ENCODE measurements at regions not wholly inside any gene's neighbourhood (a gene's known extent, or its start where the extent isn't known, plus 50 kb on each side); places are given as distances from the start of the nearest gene placed in this dataset.

GRCh38 chr16:6678586-6678985 is 654.1 kb upstream of the RBFOX1 start:
- TF ChIP-seq, protein P1, sequence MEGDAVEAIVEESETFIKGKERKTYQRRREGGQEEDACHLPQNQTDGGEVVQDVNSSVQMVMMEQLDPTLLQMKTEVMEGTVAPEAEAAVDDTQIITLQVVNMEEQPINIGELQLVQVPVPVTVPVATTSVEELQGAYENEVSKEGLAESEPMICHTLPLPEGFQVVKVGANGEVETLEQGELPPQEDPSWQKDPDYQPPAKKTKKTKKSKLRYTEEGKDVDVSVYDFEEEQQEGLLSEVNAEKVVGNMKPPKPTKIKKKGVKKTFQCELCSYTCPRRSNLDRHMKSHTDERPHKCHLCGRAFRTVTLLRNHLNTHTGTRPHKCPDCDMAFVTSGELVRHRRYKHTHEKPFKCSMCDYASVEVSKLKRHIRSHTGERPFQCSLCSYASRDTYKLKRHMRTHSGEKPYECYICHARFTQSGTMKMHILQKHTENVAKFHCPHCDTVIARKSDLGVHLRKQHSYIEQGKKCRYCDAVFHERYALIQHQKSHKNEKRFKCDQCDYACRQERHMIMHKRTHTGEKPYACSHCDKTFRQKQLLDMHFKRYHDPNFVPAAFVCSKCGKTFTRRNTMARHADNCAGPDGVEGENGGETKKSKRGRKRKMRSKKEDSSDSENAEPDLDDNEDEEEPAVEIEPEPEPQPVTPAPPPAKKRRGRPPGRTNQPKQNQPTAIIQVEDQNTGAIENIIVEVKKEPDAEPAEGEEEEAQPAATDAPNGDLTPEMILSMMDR (IDR thresholded peaks at IDR 0.05): no peak
- TF ChIP-seq POLR2A (IDR thresholded peaks at IDR 0.05) (no peak), POLR2AphosphoS5 (IDR thresholded peaks at IDR 0.05) (no peak)
